ENCODE measurements at regions not wholly inside any gene's neighbourhood (a gene's known extent, or its start where the extent isn't known, plus 50 kb on each side); places are given as distances from the start of the nearest gene placed in this dataset.

DNA sequence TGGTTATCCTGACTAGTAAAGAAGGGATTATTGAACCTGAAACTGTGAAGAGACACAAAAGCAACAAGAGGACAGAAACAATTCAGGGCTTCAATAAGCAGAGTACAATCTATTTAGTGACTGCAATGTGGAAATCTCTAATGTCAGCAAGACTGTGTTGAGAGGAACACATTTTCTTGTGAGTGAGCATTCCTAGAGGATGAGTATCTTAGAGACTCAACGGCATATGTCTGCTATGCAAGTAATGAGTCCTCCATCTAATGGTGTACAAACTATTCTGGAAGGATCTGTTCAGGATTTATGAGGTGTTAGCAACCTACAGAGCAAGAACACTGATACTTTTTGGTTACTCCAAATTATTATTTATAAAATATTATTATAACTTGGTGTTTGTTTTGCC is 226.5 kb upstream of the NDN start:
- Histone ChIP-seq H3K9me3 (ENCODE audit: control insufficient read depth, insufficient read depth, low read depth, low read length) (peaks cover 4% of the 10 kb centered on the region; the same call in 1 of the 2 replicates), H3K9ac (ENCODE audit: low read length) (no peak overlapping the region), H3K36me3 (ENCODE audit: control insufficient read depth, insufficient read depth, low read length) (no peaks in the 10 kb centered on the region), H3K4me3 (ENCODE audit: low read depth, low read length) (no peak overlapping the region), H3K27ac (ENCODE audit: low read depth, low read length) (no peak overlapping the region), H3K4me1 (ENCODE audit: control insufficient read depth, insufficient read depth, low read length) (no peaks in the 10 kb centered on the region), H3K27me3 (ENCODE audit: control insufficient read depth, insufficient read depth, low read length) (no peaks in the 10 kb centered on the region)

GRCh38 chr15:23924686-23925085 is 237.6 kb upstream of the NDN start:
- Histone ChIP-seq H3K4me1 (ENCODE audit: control insufficient read depth, insufficient read depth, low read length) (no peaks in the 10 kb centered on the region), H3K27ac (ENCODE audit: low read depth, low read length) (no peak overlapping the region), H3K9me3 (ENCODE audit: control insufficient read depth, insufficient read depth, low read depth, low read length) (peaks cover 5% of the 10 kb centered on the region; the same call in 1 of the 2 replicates), H3K4me3 (ENCODE audit: low read depth, low read length) (no peak overlapping the region), H3K27me3 (ENCODE audit: control insufficient read depth, insufficient read depth, low read length) (no peaks in the 10 kb centered on the region), H3K36me3 (ENCODE audit: control insufficient read depth, insufficient read depth, low read length) (no peaks in the 10 kb centered on the region), H3K9ac (ENCODE audit: low read length) (no peak overlapping the region)

- no peak overlapping the region for H3K4me3 ChIP-seq (ENCODE audit: low read depth, low read length)
- peaks cover 13% of the 10 kb centered on the region; the same call in 1 of the 2 replicates for H3K9me3 ChIP-seq (ENCODE audit: control insufficient read depth, insufficient read depth, low read depth, low read length)
- H3K4me1 ChIP-seq (ENCODE audit: control insufficient read depth, insufficient read depth, low read length) = no peaks in the 10 kb centered on the region
- no peak overlapping the region for H3K9ac ChIP-seq (ENCODE audit: low read length)
- H3K36me3 ChIP-seq (ENCODE audit: control insufficient read depth, insufficient read depth, low read length) = no peaks in the 10 kb centered on the region
- no peaks in the 10 kb centered on the region for H3K27me3 ChIP-seq (ENCODE audit: control insufficient read depth, insufficient read depth, low read length)
- H3K27ac ChIP-seq (ENCODE audit: low read depth, low read length) = no peak overlapping the region
Observed at GRCh38 chr15:23954931-23955330, 267.8 kb upstream of the NDN start.

DNA sequence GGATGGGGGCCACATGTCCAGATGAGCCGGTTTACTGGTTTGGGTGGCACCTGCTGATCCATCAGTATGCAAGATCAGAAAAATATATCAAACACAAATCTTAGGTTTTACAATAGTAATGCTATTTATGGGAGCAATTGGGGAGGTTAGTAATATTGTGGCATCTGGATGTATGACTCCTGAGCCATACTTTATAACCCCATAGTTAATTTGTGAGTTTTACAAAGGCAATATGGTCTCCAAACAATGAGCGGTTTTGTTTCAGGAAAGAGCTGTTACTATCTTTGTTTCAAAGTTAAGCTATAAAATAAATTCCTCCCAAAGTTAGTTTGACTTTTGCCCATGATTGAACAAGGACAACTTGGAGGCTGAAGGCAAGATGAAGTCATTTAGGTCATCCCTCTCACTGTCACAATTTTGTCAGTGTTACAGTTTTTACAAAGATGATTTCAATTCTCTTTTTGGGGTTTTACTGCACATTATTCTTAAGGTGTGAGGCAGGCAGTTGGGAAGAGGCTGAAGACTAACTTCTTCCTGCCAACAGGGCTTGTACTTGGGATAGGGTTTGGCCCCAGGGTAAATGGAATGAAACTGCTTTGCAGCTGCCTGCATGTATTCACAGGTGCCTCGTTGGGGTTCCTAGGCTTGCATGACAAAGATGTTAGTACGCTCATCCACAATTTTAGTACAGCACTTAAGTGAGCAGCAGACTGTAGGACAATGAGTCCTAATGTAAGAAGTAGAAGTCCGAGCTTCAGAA is 296.6 kb upstream of the NDN start:
- H3K9ac ChIP-seq (ENCODE audit: low read length) = no peak overlapping the region
- no peak overlapping the region for H3K4me3 ChIP-seq (ENCODE audit: low read depth, low read length)
- H3K27me3 ChIP-seq (ENCODE audit: control insufficient read depth, insufficient read depth, low read length) = no peaks in the 10 kb centered on the region
- no peaks in the 10 kb centered on the region for H3K4me1 ChIP-seq (ENCODE audit: control insufficient read depth, insufficient read depth, low read length)
- H3K27ac ChIP-seq (ENCODE audit: low read depth, low read length) = no peak overlapping the region
- peaks cover 20% of the 10 kb centered on the region for H3K9me3 ChIP-seq (ENCODE audit: control insufficient read depth, insufficient read depth, low read depth, low read length)
- H3K36me3 ChIP-seq (ENCODE audit: control insufficient read depth, insufficient read depth, low read length) = no peaks in the 10 kb centered on the region

- peaks cover 51% of the 10 kb centered on the region for H3K9me3 ChIP-seq (ENCODE audit: control insufficient read depth, insufficient read depth, low read depth, low read length)
- no peak overlapping the region for H3K9ac ChIP-seq (ENCODE audit: low read length)
- H3K27ac ChIP-seq (ENCODE audit: low read depth, low read length) = no peak overlapping the region
Observed at GRCh38 chr15:23994273-23994672, 307.2 kb upstream of the NDN start.

DNA sequence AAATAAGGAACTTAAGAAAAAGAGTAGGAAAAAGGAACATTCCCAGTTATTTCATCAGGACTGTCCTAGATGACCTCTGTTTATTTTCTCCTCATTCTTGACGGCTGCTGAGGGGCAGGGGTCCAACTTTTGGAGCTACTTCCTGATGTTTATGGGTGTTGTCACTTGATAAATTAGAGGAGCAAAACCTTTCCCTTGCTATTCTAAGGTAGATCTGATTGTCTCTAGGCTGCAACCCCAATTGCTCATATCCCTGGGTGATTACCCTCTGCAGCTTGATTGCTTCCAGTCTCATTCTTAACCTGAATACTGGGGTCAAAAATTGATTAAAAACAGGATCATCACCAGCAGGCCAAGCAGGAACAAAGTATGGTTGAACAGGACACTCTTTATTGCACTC is 311.0 kb upstream of the NDN start:
- no peak overlapping the region for H3K27ac ChIP-seq (ENCODE audit: low read depth, low read length)
- H3K36me3 ChIP-seq (ENCODE audit: control insufficient read depth, insufficient read depth, low read length) = no peaks in the 10 kb centered on the region
- no peak overlapping the region for H3K9ac ChIP-seq (ENCODE audit: low read length)
- no peak overlapping the region for H3K4me3 ChIP-seq (ENCODE audit: low read depth, low read length)
- H3K27me3 ChIP-seq (ENCODE audit: control insufficient read depth, insufficient read depth, low read length) = no peaks in the 10 kb centered on the region
- no peaks in the 10 kb centered on the region for H3K4me1 ChIP-seq (ENCODE audit: control insufficient read depth, insufficient read depth, low read length)
- peaks cover 48% of the 10 kb centered on the region for H3K9me3 ChIP-seq (ENCODE audit: control insufficient read depth, insufficient read depth, low read depth, low read length)

More at GRCh38 chr15:23994273-23994672, 307.2 kb upstream of the NDN start:
- Histone ChIP-seq H3K36me3 (ENCODE audit: control insufficient read depth, insufficient read depth, low read length) (no peaks in the 10 kb centered on the region), H3K4me3 (ENCODE audit: low read depth, low read length) (no peak overlapping the region), H3K27me3 (ENCODE audit: control insufficient read depth, insufficient read depth, low read length) (no peaks in the 10 kb centered on the region), H3K4me1 (ENCODE audit: control insufficient read depth, insufficient read depth, low read length) (no peaks in the 10 kb centered on the region)

- Histone ChIP-seq H3K4me1 (ENCODE audit: control insufficient read depth, insufficient read depth, low read length) (no peaks in the 10 kb centered on the region), H3K36me3 (ENCODE audit: control insufficient read depth, insufficient read depth, low read length) (no peaks in the 10 kb centered on the region), H3K9ac (ENCODE audit: low read length) (no peak overlapping the region), H3K27me3 (ENCODE audit: control insufficient read depth, insufficient read depth, low read length) (no peaks in the 10 kb centered on the region), H3K9me3 (ENCODE audit: control insufficient read depth, insufficient read depth, low read depth, low read length) (peaks cover 19% of the 10 kb centered on the region), H3K27ac (ENCODE audit: low read depth, low read length) (no peak overlapping the region), H3K4me3 (ENCODE audit: low read depth, low read length) (no peak overlapping the region)
Observed at GRCh38 chr15:24008476-24008875, 321.4 kb upstream of the NDN start.

DNA sequence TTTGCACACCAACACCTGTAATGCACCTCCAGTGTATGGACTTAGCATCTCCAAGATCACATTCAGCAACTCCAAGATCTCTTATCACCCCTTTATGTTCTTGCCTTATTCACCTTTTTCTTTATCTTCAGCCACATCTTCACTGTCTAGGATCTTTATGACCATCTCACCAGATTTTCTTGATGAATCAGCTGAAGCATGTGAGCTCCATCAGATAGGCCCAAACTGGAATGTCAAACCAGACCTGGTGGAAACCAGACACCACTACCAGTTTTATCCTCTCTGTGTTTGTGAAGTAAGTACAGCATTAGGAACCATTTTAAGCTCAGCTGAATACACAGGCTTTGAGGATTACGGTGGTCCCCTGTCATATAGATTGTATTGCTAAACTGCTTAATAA is 330.4 kb upstream of the NDN start:
- Histone ChIP-seq H3K27me3 (ENCODE audit: control insufficient read depth, insufficient read depth, low read length) (no peaks in the 10 kb centered on the region), H3K9me3 (ENCODE audit: control insufficient read depth, insufficient read depth, low read depth, low read length) (peaks cover 15% of the 10 kb centered on the region; the same call in 1 of the 2 replicates), H3K4me3 (ENCODE audit: low read depth, low read length) (no peak overlapping the region)

DNA sequence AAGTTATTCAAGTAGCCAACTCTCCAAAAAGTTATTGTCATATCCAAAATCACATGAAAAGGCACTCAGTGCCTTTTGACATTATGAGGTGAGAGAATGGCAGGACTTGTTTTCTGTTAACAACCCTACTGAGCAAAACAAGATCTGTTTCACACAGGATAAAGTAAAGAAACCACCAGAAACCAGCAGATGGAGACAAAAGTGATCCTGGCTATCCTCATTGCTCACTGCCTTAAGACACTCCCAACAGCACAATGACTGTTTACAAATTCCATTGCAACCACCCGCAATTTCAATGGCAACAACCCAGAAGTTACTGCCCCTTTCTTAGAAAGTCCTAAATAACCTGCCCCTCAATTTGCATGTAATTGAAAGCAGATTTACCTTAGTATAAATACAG is 352.6 kb upstream of the NDN start:
- Histone ChIP-seq H3K9ac (ENCODE audit: low read length) (no peak overlapping the region), H3K36me3 (ENCODE audit: control insufficient read depth, insufficient read depth, low read length) (no peaks in the 10 kb centered on the region), H3K9me3 (ENCODE audit: control insufficient read depth, insufficient read depth, low read depth, low read length) (peaks cover 49% of the 10 kb centered on the region), H3K4me3 (ENCODE audit: low read depth, low read length) (no peak overlapping the region), H3K27ac (ENCODE audit: low read depth, low read length) (no peak overlapping the region), H3K27me3 (ENCODE audit: control insufficient read depth, insufficient read depth, low read length) (no peaks in the 10 kb centered on the region), H3K4me1 (ENCODE audit: control insufficient read depth, insufficient read depth, low read length) (no peaks in the 10 kb centered on the region)

More for the DNA sequence above, 330.4 kb upstream of the NDN start:
- H3K9ac ChIP-seq (ENCODE audit: low read length) = no peak overlapping the region
- H3K4me1 ChIP-seq (ENCODE audit: control insufficient read depth, insufficient read depth, low read length) = no peaks in the 10 kb centered on the region
- H3K27ac ChIP-seq (ENCODE audit: low read depth, low read length) = no peak overlapping the region
- H3K36me3 ChIP-seq (ENCODE audit: control insufficient read depth, insufficient read depth, low read length) = no peaks in the 10 kb centered on the region

GRCh38 chr15:24054547-24055245 is 367.6 kb upstream of the NDN start:
- Histone ChIP-seq H3K36me3 (ENCODE audit: control insufficient read depth, insufficient read depth, low read length) (no peaks in the 10 kb centered on the region), H3K27ac (ENCODE audit: low read depth, low read length) (no peak overlapping the region), H3K27me3 (ENCODE audit: control insufficient read depth, insufficient read depth, low read length) (no peaks in the 10 kb centered on the region), H3K4me3 (ENCODE audit: low read depth, low read length) (no peak overlapping the region), H3K9ac (ENCODE audit: low read length) (no peak overlapping the region), H3K9me3 (ENCODE audit: control insufficient read depth, insufficient read depth, low read depth, low read length) (peaks cover 11% of the 10 kb centered on the region; the same call in 1 of the 2 replicates), H3K4me1 (ENCODE audit: control insufficient read depth, insufficient read depth, low read length) (no peaks in the 10 kb centered on the region)

GRCh38 chr15:24067733-24068501 is 380.8 kb upstream of the NDN start:
- Histone ChIP-seq H3K4me3 (ENCODE audit: low read depth, low read length) (no peak overlapping the region), H3K4me1 (ENCODE audit: control insufficient read depth, insufficient read depth, low read length) (no peaks in the 10 kb centered on the region), H3K36me3 (ENCODE audit: control insufficient read depth, insufficient read depth, low read length) (no peaks in the 10 kb centered on the region), H3K9ac (ENCODE audit: low read length) (no peak overlapping the region), H3K27ac (ENCODE audit: low read depth, low read length) (no peak overlapping the region), H3K27me3 (ENCODE audit: control insufficient read depth, insufficient read depth, low read length) (no peaks in the 10 kb centered on the region), H3K9me3 (ENCODE audit: control insufficient read depth, insufficient read depth, low read depth, low read length) (peaks cover 30% of the 10 kb centered on the region; the same call in 1 of the 2 replicates)

All from HUES6 (cell line).